ENCODE measurements at regions not wholly inside any gene's neighbourhood (a gene's known extent, or its start where the extent isn't known, plus 50 kb on each side); places are given as distances from the start of the nearest gene placed in this dataset.

GRCh38 chr6:71603021-71603420 is 283.3 kb upstream of the RIMS1 start:
- no peak for TF ChIP-seq MAX (CRISPR knock-in tag; IDR thresholded peaks at IDR 0.05)
- TF ChIP-seq CTCF (IDR thresholded peaks at IDR 0.05) = no peak
- no peak for TF ChIP-seq ZNF232 (CRISPR knock-in tag; IDR thresholded peaks at IDR 0.05)
- no peak for TF ChIP-seq TP53 (CRISPR knock-in tag; IDR thresholded peaks at IDR 0.05)
- TF ChIP-seq ARID4B (CRISPR knock-in tag; IDR thresholded peaks at IDR 0.05; ENCODE audit: borderline replicate concordance) = no peak
